ENCODE measurements at regions not wholly inside any gene's neighbourhood (a gene's known extent, or its start where the extent isn't known, plus 50 kb on each side); places are given as distances from the start of the nearest gene placed in this dataset.

DNA sequence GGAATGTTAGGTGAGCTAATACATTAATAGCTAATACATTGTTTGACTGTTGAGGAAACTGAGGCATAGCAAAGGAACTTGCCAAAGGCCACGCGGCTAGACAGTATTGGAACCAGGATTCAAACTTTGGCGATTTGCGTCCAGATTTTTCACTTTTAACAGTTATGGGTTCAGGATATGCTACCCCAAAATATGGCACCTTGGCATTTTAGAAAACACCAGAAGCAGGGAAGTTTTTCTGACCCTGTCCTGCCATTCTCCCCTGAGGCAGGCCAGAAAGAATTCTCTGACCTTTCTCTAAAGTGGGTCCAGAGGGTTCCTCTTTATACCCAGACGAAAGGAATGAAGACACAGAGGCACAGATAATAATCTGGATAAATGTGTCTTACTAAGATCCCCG lies 166.9 kb downstream of the MYCN start:
- TF ChIP-seq, protein P1, sequence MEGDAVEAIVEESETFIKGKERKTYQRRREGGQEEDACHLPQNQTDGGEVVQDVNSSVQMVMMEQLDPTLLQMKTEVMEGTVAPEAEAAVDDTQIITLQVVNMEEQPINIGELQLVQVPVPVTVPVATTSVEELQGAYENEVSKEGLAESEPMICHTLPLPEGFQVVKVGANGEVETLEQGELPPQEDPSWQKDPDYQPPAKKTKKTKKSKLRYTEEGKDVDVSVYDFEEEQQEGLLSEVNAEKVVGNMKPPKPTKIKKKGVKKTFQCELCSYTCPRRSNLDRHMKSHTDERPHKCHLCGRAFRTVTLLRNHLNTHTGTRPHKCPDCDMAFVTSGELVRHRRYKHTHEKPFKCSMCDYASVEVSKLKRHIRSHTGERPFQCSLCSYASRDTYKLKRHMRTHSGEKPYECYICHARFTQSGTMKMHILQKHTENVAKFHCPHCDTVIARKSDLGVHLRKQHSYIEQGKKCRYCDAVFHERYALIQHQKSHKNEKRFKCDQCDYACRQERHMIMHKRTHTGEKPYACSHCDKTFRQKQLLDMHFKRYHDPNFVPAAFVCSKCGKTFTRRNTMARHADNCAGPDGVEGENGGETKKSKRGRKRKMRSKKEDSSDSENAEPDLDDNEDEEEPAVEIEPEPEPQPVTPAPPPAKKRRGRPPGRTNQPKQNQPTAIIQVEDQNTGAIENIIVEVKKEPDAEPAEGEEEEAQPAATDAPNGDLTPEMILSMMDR (IDR thresholded peaks at IDR 0.05; ENCODE audit: low read depth, low read length), result no peak
- TF ChIP-seq POLR2A (IDR thresholded peaks at IDR 0.05; ENCODE audit: extremely low read depth, insufficient read length) (no peak), MYC (IDR thresholded peaks at IDR 0.05; ENCODE audit: low read depth, low read length) (no peak)
- TF ChIP-seq, protein P2, sequence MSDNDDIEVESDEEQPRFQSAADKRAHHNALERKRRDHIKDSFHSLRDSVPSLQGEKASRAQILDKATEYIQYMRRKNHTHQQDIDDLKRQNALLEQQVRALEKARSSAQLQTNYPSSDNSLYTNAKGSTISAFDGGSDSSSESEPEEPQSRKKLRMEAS (IDR thresholded peaks at IDR 0.05; ENCODE audit: low read depth, low read length), result no peak
- DNase-seq (ENCODE audit: low read depth), result no peak

DNA sequence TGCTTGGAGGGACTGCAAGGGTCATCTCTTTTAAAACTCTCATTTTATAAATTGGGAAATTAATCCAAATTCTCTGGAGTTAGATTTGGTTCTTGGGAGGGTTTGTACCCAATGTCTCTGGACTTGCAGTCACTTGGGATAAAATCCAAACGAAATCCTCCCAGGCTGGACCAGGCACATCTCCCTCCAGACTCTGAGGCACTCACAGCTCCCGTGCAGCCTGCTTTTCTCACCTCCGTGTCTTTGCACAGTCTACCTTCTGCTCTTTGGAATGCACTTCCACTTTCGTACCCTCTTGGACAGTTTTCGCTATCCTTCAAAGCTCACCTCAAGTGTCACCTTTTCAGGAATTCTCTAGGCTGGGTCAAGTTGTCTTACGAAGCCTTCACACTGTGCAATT lies 166.3 kb downstream of the MYCN start:
- H3K4me3 ChIP-seq (ENCODE audit: low read depth, low read length), result no peak overlapping the region
- DNase-seq (ENCODE audit: low read depth), result no peak
- TF ChIP-seq POLR2A (IDR thresholded peaks at IDR 0.05; ENCODE audit: extremely low read depth, insufficient read length), result no peak
- TF ChIP-seq, protein P1 (IDR thresholded peaks at IDR 0.05; ENCODE audit: low read depth, low read length), result no peak
- no peak for TF ChIP-seq MYC (IDR thresholded peaks at IDR 0.05; ENCODE audit: low read depth, low read length)
- TF ChIP-seq, protein P2 (IDR thresholded peaks at IDR 0.05; ENCODE audit: low read depth, low read length), result no peak

More for the DNA sequence above, 166.9 kb downstream of the MYCN start:
- no peak overlapping the region for H3K4me3 ChIP-seq (ENCODE audit: low read depth, low read length)

DNA sequence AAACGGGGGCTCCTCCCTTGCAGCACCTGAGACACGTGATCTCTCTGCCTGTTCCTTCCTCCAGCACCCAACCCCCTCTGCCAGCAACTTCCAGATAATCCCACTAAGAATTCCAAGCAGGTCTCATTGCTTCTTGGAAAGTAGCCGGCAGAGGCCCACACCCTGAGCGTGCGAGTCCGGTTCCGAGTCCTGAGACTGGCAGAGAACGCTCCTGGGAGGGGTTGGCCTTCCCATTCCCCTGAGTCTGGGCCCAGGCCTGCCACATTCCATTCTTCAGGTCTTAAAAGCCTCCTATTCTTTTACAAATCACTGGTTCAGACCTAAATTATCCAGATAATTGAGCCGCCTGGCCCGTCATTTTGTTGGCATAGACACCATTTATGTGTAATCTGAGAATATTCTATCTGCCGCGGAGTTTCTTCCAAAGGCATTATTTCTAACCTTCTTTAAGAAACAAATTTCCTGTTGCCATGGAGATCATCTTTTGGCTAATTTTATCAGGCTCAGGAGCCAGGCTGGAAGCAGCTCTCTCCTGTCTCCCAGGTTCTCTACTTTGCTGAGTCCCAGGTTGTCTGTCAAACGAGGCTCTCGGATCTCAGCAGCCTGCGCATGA lies 165.4 kb downstream of the MYCN start:
- DNase-seq (ENCODE audit: low read depth), result no peak
- TF ChIP-seq, protein P1 (IDR thresholded peaks at IDR 0.05; ENCODE audit: low read depth, low read length), result no peak
- TF ChIP-seq POLR2A (IDR thresholded peaks at IDR 0.05; ENCODE audit: extremely low read depth, insufficient read length), result no peak
- TF ChIP-seq MYC (IDR thresholded peaks at IDR 0.05; ENCODE audit: low read depth, low read length), result no peak
- no peak overlapping the region for H3K4me3 ChIP-seq (ENCODE audit: low read depth, low read length)

DNA sequence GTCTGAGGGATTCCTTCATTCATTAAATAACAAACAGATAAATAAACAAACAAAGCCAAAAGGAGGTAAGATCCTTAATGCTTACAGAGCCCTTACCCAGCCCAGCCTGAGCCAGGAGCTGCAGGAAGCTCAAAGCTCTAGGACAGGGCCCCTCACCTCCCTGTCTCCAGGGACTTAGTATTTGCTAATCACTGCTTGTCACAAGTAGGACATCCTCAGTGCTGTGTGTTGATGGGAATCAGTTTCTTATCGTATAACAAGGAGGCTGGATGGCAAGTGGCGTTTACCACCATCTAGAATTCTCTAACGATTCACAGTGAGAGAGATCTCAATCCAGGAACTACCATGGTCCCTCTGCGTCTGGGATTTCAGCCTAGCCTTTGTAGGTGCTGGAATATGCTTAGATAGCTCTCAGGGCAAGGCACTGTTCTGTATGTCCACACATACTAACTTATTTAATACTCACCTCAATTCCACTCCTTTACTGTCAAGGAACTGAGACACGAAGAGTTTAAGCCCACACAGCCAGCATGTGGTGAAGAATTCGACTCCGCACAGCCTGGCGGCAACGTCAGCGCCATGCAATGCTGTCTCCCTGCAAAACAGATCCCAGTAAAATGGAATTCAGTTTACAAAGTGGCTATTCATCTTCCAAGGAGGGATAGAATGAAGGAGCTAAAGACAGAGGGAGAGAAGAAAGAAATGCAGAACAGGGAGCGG lies 164.8 kb downstream of the MYCN start:
- H3K4me3 ChIP-seq (ENCODE audit: low read depth, low read length), result no peak overlapping the region
- no peak for TF ChIP-seq POLR2A (IDR thresholded peaks at IDR 0.05; ENCODE audit: extremely low read depth, insufficient read length)
- TF ChIP-seq, protein P2 (IDR thresholded peaks at IDR 0.05; ENCODE audit: low read depth, low read length), result no peak
- no peak for TF ChIP-seq MYC (IDR thresholded peaks at IDR 0.05; ENCODE audit: low read depth, low read length)
- TF ChIP-seq, protein P1 (IDR thresholded peaks at IDR 0.05; ENCODE audit: low read depth, low read length), result no peak
- DNase-seq (ENCODE audit: low read depth), result no peak

DNA sequence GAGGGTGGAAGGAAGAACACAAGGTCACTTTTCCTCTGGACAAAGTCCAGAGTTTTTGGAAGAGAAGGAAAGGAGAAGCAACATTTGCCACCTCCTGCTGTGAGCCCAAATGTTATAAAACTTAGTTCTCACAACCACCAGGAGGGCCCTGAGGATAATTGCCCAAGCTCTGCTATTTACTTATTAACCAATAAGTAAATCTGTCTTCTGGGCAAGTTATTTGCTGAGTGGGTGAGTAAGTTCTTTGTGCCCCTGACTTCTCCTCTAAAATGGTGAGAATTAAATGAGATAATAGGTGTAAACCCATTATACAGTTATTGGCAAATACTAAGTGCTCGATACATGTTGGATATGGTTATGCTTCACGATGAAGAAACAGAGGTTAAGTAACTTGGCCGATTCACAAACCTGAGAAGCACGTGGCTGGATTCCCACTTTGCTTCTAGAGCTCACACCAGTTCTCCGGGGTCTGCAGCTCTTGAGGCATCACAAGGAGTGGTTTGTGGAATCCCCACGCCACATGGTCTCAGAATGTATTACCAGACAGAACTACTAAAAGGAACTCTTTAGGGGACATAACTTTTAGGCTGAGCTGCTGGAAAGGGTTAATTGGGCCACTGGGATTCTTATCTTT lies 164.1 kb downstream of the MYCN start:
- TF ChIP-seq, protein P2 (IDR thresholded peaks at IDR 0.05; ENCODE audit: low read depth, low read length), result no peak
- no peak for TF ChIP-seq MYC (IDR thresholded peaks at IDR 0.05; ENCODE audit: low read depth, low read length)
- TF ChIP-seq, protein P1 (IDR thresholded peaks at IDR 0.05; ENCODE audit: low read depth, low read length), result no peak
- TF ChIP-seq POLR2A (IDR thresholded peaks at IDR 0.05; ENCODE audit: extremely low read depth, insufficient read length), result no peak
- no peak for DNase-seq (ENCODE audit: low read depth)
- no peak overlapping the region for H3K4me3 ChIP-seq (ENCODE audit: low read depth, low read length)

Data from NB4 (cell line).